Activated CD8-positive, alpha-beta T cell treated with anti-CD3 and anti-CD28 coated beads for 36 hours (primary cell): ENCODE measurements at regions not wholly inside any gene's neighbourhood (a gene's known extent, or its start where the extent isn't known, plus 50 kb on each side); places are given as distances from the start of the nearest gene placed in this dataset.

ENCODE experiments used
- ATAC-seq: fragments of 200-7000 bp; cut with Tn5 transposase; one replicate; pipeline ENCODE4 v1.10.0; 2021; ENCODE audit warnings: mild to moderate bottlenecking, moderate library complexity
- CTCF ChIA-PET: fragments of 350-600 bp; sonication (Branson Sonifier 250); formaldehyde crosslinking; loops from one replicate; lab custom pipeline; 2021; ENCODE audit warnings: antibody characterized with exemption; lab: Charles Lee
- POLR2A ChIA-PET: fragments of 350-600 bp; sonication (Branson Sonifier 250); formaldehyde crosslinking; loops from one replicate; lab custom pipeline; 2021; ENCODE audit warnings: antibody characterized with exemption; lab: Charles Lee
- DNase-seq: peaks from one replicate; pipeline ENCODE4 v3.0.0-alpha.2; 2020
- H3K27ac Mint-ChIP-seq: one replicate; pipeline ENCODE4 v1.8.0; 2021; ENCODE audit warnings: mild to moderate bottlenecking, mixed read lengths
- H3K27me3 Mint-ChIP-seq: one replicate; pipeline ENCODE4 v1.8.0; 2021; ENCODE audit warnings: mixed read lengths
- H3K36me3 Mint-ChIP-seq: one replicate; pipeline ENCODE4 v1.8.0; 2021; ENCODE audit warnings: low read depth, mixed read lengths
- H3K4me1 Mint-ChIP-seq: one replicate; pipeline ENCODE4 v1.8.0; 2021; ENCODE audit warnings: low read depth, mixed read lengths
- H3K4me3 Mint-ChIP-seq: one replicate; pipeline ENCODE4 v1.8.0; 2021; ENCODE audit warnings: mild to moderate bottlenecking, moderate library complexity, mixed read lengths
- H3K9me3 Mint-ChIP-seq: one replicate; pipeline ENCODE4 v1.8.0; 2021; ENCODE audit warnings: mixed read lengths
- intact Hi-C: fragments of 100-400 bp; cut with micrococcal nuclease; formaldehyde crosslinking; loops from one replicate; pipeline ENCODE4 v1.10.0; 2022
- TF ChIP-seq, protein P1 (sequence below): fragments of 200-600 bp; IDR thresholded peaks from one replicate; pipeline ENCODE4 v1.8.0; 2022; ENCODE audit warnings: antibody characterized with exemption, mild to moderate bottlenecking

DNA sequence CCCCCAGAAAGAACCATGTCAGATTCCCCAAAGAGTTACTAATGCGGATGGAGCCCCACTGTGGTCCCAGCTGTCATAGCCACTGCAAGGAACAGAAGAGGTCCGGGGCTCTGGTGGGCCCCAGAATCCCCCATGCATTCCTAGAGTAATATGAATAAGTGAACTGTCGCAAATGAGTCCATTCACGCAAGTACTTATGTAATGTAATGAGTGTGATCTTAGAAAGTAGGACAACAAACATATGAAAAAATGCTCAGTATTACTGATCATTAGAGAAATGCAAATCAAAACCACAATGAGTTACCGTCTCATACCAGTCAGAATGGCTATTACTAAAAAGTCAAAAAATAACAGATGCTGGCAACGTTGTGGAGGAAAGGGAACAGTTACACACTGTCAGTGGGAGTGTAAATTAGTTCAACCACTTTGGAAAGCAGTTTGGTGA is 141.5 kb upstream of the RBPJ start:
- ChIA-PET POLR2A (interaction anchor here (0.6 to 0.9 kb wide), 2 partner anchors 103 to 140 kb away, joined by 3 to 4 read pairs; no protein-coding TSS in a partner anchor), CTCF (no interaction called here)
- ATAC-seq (peak; percentile 34), DNase-seq (peak; percentile 30)
- Mint-ChIP-seq H3K4me3 (no peak overlapping the region), H3K9me3 (no peaks in the 10 kb centered on the region), H3K4me1 (peaks cover 13% of the 10 kb centered on the region), H3K27me3 (no peaks in the 10 kb centered on the region), H3K27ac (peak overlapping the region; percentile 36), H3K36me3 (no peaks in the 10 kb centered on the region)
- TF ChIP-seq, protein P1, sequence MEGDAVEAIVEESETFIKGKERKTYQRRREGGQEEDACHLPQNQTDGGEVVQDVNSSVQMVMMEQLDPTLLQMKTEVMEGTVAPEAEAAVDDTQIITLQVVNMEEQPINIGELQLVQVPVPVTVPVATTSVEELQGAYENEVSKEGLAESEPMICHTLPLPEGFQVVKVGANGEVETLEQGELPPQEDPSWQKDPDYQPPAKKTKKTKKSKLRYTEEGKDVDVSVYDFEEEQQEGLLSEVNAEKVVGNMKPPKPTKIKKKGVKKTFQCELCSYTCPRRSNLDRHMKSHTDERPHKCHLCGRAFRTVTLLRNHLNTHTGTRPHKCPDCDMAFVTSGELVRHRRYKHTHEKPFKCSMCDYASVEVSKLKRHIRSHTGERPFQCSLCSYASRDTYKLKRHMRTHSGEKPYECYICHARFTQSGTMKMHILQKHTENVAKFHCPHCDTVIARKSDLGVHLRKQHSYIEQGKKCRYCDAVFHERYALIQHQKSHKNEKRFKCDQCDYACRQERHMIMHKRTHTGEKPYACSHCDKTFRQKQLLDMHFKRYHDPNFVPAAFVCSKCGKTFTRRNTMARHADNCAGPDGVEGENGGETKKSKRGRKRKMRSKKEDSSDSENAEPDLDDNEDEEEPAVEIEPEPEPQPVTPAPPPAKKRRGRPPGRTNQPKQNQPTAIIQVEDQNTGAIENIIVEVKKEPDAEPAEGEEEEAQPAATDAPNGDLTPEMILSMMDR, result no peak
- intact Hi-C loops, result no loop called here

GRCh38 chr4:26181616-26182015 is 139.2 kb upstream of the RBPJ start:
- POLR2A ChIA-PET, result no interaction called here
- Mint-ChIP-seq H3K27ac (no peak overlapping the region), H3K36me3 (no peaks in the 10 kb centered on the region), H3K4me1 (peaks cover 4% of the 10 kb centered on the region), H3K9me3 (no peaks in the 10 kb centered on the region), H3K27me3 (no peaks in the 10 kb centered on the region), H3K4me3 (no peak overlapping the region)
- DNase-seq (no peak), ATAC-seq (no peak)
- intact Hi-C loops, result no loop called here
- TF ChIP-seq, protein P1, result no peak
- CTCF ChIA-PET, result interaction anchor here (0.8 to 1.2 kb wide), 4 partner anchors 12 to 229 kb away, joined by 3 to 4 read pairs (median 3); no protein-coding TSS in a partner anchor

- Mint-ChIP-seq H3K27ac (no peak overlapping the region), H3K36me3 (no peaks in the 10 kb centered on the region), H3K4me3 (no peak overlapping the region), H3K4me1 (peaks cover 4% of the 10 kb centered on the region), H3K9me3 (no peaks in the 10 kb centered on the region), H3K27me3 (no peaks in the 10 kb centered on the region)
- ATAC-seq (no peak), DNase-seq (no peak)
- ChIA-PET CTCF (interaction anchor here (1.0 kb wide), 1 partner anchor 9 kb away, joined by 3 read pairs; no protein-coding TSS in a partner anchor), POLR2A (no interaction called here)
- TF ChIP-seq, protein P1, result no peak
- intact Hi-C loops, result no loop called here
Measured at GRCh38 chr4:26183017-26183416, 137.8 kb upstream of the RBPJ start.

GRCh38 chr4:26185436-26185835 is 135.4 kb upstream of the RBPJ start:
- ATAC-seq (no peak), DNase-seq (no peak)
- no peak overlapping the region for H3K4me3 Mint-ChIP-seq
- no peaks in the 10 kb centered on the region for H3K36me3 Mint-ChIP-seq
- no peak overlapping the region for H3K27ac Mint-ChIP-seq
- H3K27me3 Mint-ChIP-seq, result no peaks in the 10 kb centered on the region
- intact Hi-C loops, result no loop called here
- ChIA-PET POLR2A (no interaction called here), CTCF (interaction anchor here (1.8 kb wide), 1 partner anchor 102 kb away, joined by 4 read pairs; no protein-coding TSS in a partner anchor)
- TF ChIP-seq, protein P1, result no peak
- no peaks in the 10 kb centered on the region for H3K9me3 Mint-ChIP-seq
- H3K4me1 Mint-ChIP-seq, result no peaks in the 10 kb centered on the region

DNA sequence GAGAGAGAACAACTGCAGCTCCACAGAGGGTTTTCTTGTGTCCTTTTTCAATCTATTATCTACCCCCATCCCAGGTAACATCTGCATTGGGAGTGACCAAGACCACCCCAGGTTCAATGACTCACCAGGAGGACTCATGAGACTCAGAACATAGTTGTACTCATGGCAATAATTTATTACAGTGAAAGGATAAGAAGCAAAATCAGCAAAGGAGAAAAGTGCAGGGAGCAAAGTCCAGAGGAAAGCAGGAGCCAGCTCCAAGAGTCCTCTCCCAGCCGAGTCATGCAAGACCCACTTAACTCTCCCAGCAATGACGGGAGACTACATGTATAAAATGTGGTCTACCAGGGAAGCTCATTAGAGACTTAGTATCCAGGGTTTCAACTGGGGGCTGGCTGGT is 129.5 kb upstream of the RBPJ start:
- no peaks in the 10 kb centered on the region for H3K9me3 Mint-ChIP-seq
- DNase-seq, result no peak
- H3K36me3 Mint-ChIP-seq, result no peaks in the 10 kb centered on the region
- intact Hi-C loops, result no loop called here
- TF ChIP-seq, protein P1, result no peak
- peaks cover 34% of the 10 kb centered on the region for H3K4me1 Mint-ChIP-seq
- no peaks in the 10 kb centered on the region for H3K27me3 Mint-ChIP-seq
- no peak for ATAC-seq
- POLR2A ChIA-PET, result interaction anchor here (0.8 to 1.2 kb wide), 2 partner anchors 14 to 120 kb away, joined by 3 read pairs; no protein-coding TSS in a partner anchor
- H3K4me3 Mint-ChIP-seq, result no peak overlapping the region
- CTCF ChIA-PET, result no interaction called here
- H3K27ac Mint-ChIP-seq, result no peak overlapping the region
